GM12872 (cell line): ENCODE measurements at regions not wholly inside any gene's neighbourhood (a gene's known extent, or its start where the extent isn't known, plus 50 kb on each side); places are given as distances from the start of the nearest gene placed in this dataset.

Source experiments
- CTCF ChIP-seq: IDR thresholded peaks from 3 replicates; pipeline ENCODE4 v1.5.1; 2011; ENCODE audit warnings: low read depth, mild to moderate bottlenecking, low read length, moderate library complexity; ENCODE audit not compliant: insufficient read depth

GRCh38 chr10:9297580-9297979 lies 1243.1 kb downstream of the GATA3 start:
- no peak for TF ChIP-seq CTCF

GRCh38 chr10:9299966-9300365 lies 1245.5 kb downstream of the GATA3 start:
- no peak for TF ChIP-seq CTCF

GRCh38 chr10:9301148-9301547 lies 1246.7 kb downstream of the GATA3 start:
- TF ChIP-seq CTCF: no peak

GRCh38 chr10:9301554-9301953 lies 1247.1 kb downstream of the GATA3 start:
- TF ChIP-seq CTCF: no peak

GRCh38 chr10:9302140-9302746 lies 1247.8 kb downstream of the GATA3 start:
- peak; percentile 17; the same call in 1 of the 3 replicates for TF ChIP-seq CTCF

- peak; percentile 27; the same call in 1 of the 3 replicates for TF ChIP-seq CTCF
Observed at GRCh38 chr10:9305018-9305655, 1250.6 kb downstream of the GATA3 start.

GRCh38 chr10:9311702-9312499 lies 1257.4 kb downstream of the GATA3 start:
- TF ChIP-seq CTCF: 0 out of 3 replicates have a peak, but pooled peaks have one; percentile 9
